CD14-positive monocyte (primary cell): ENCODE measurements at regions not wholly inside any gene's neighbourhood (a gene's known extent, or its start where the extent isn't known, plus 50 kb on each side); places are given as distances from the start of the nearest gene placed in this dataset.

Experiments used
- DNase-seq, 3 donors: peaks; one replicate each; pipeline ENCODE4 v3.0.0-alpha.2; 2011 to 2022
- H2AFZ ChIP-seq: 2 replicates; pipeline ENCODE4 v1.6.0; 2012; ENCODE audit warnings: mild to moderate bottlenecking, low read depth, low read length, inconsistent platforms; ENCODE audit not compliant: insufficient read depth, poor library complexity, severe bottlenecking
- H3K27ac ChIP-seq, 2 donors: 1 replicate in 1 of 2; 2 replicates in 1 of 2; pipeline ENCODE4 v1.5.1; 2012 to 2013; ENCODE audit warnings: low read length in 2 of 2, control low read depth in 1 of 2, inconsistent platforms in 1 of 2, low read depth in 1 of 2, mild to moderate bottlenecking in 1 of 2
- H3K27me3 ChIP-seq, 2 donors: one replicate each; pipeline versions ENCODE4 v1.6.0 to v1.6.1; 2011 to 2013; ENCODE audit warnings: low read length in 2 of 2; ENCODE audit not compliant: control insufficient read depth in 2 of 2, insufficient read depth in 2 of 2
- H3K36me3 ChIP-seq, 2 donors: replicated peaks in 1 of 2; 1 replicate in 1 of 2; 2 replicates in 1 of 2; pipeline versions ENCODE4 v1.5.1 to v1.6.1; 2012 to 2013; ENCODE audit warnings: low read length in 2 of 2, control low read depth in 1 of 2, inconsistent platforms in 1 of 2, mild to moderate bottlenecking in 1 of 2; ENCODE audit not compliant: insufficient read depth in 2 of 2, control insufficient read depth in 1 of 2
- H3K4me1 ChIP-seq, 2 donors: 1 replicate in 1 of 2; 2 replicates in 1 of 2; pipeline versions ENCODE4 v1.5.1 to v1.6.1; 2012 to 2013; ENCODE audit warnings: low read length in 2 of 2, control low read depth in 1 of 2, inconsistent platforms in 1 of 2, mild to moderate bottlenecking in 1 of 2, moderate library complexity in 1 of 2; ENCODE audit not compliant: insufficient read depth in 2 of 2, control insufficient read depth in 1 of 2
- H3K4me2 ChIP-seq: replicated peaks from 2 replicates; pipeline ENCODE3; 2012; ENCODE audit warnings: low read length, moderate library complexity, mild to moderate bottlenecking; ENCODE audit not compliant: poor library complexity, severe bottlenecking; ENCODE audit errors: extremely low read depth
- H3K4me3 ChIP-seq, 3 experiments: fragments of 200-600 bp in 1 of 3; sonication (generic) in 1 of 3; replicated peaks in 1 of 3; 1 replicate in 2 of 3; 2 replicates in 1 of 3; pipeline ENCODE4 v1.5.1; 2011 to 2013; ENCODE audit warnings: low read length in 3 of 3, mild to moderate bottlenecking in 3 of 3, control low read depth in 2 of 3, low read depth in 2 of 3, inconsistent platforms in 1 of 3, moderate library complexity in 1 of 3
- H3K79me2 ChIP-seq: 2 replicates; pipeline ENCODE4 v1.6.0; 2012; ENCODE audit warnings: mild to moderate bottlenecking, control low read depth, inconsistent platforms, low read length, moderate library complexity; ENCODE audit not compliant: insufficient read depth
- H3K9ac ChIP-seq: 2 replicates; pipeline ENCODE4 v1.6.0; 2017; ENCODE audit warnings: low read length, mild to moderate bottlenecking; ENCODE audit not compliant: insufficient read depth, poor library complexity, severe bottlenecking
- H3K9me3 ChIP-seq, 2 donors: replicated peaks in 1 of 2; 1 replicate in 1 of 2; 2 replicates in 1 of 2; pipeline versions ENCODE4 v1.5.1 to v1.6.1; 2012 to 2013; ENCODE audit warnings: low read length in 2 of 2, control low read depth in 1 of 2; ENCODE audit not compliant: control insufficient read depth in 1 of 2, insufficient read depth in 1 of 2
- H4K20me1 ChIP-seq: 2 replicates; pipeline ENCODE4 v1.6.0; 2012; ENCODE audit warnings: mild to moderate bottlenecking, low read length, control low read depth, moderate library complexity; ENCODE audit not compliant: insufficient read depth
- H3K27ac Mint-ChIP-seq, 7 donors: one replicate each; pipeline ENCODE4 v1.8.0; 2020; ENCODE audit warnings: mild to moderate bottlenecking in 7 of 7, mixed read lengths in 7 of 7, moderate library complexity in 6 of 7, inconsistent platforms in 2 of 7
- H3K27me3 Mint-ChIP-seq, 3 donors: one replicate each; pipeline ENCODE4 v1.8.0; 2021 to 2022; ENCODE audit warnings: low read depth in 3 of 3, mild to moderate bottlenecking in 3 of 3, mixed read lengths in 3 of 3, moderate library complexity in 3 of 3, inconsistent platforms in 1 of 3
- H3K36me3 Mint-ChIP-seq, 2 donors: one replicate each; pipeline ENCODE4 v1.8.0; 2020; ENCODE audit warnings: mixed read lengths in 2 of 2, inconsistent platforms in 1 of 2, mild to moderate bottlenecking in 1 of 2
- H3K4me1 Mint-ChIP-seq: one replicate; pipeline ENCODE4 v1.8.0; 2020; ENCODE audit warnings: mild to moderate bottlenecking, mixed read lengths
- H3K4me3 Mint-ChIP-seq, 2 donors: one replicate each; pipeline ENCODE4 v1.8.0; 2020; ENCODE audit warnings: mild to moderate bottlenecking in 2 of 2, mixed read lengths in 2 of 2, moderate library complexity in 1 of 2
- H3K9me3 Mint-ChIP-seq, 7 donors: one replicate each; pipeline ENCODE4 v1.8.0; 2020 to 2022; ENCODE audit warnings: mixed read lengths in 7 of 7, mild to moderate bottlenecking in 6 of 7, moderate library complexity in 6 of 7, inconsistent platforms in 2 of 7
- WGBS: methylation state at CpG from one replicate; pipeline ENCODE4 v1.1.5; 2013; ENCODE audit warnings: missing lambda C conversion rate; ENCODE audit not compliant: insufficient coverage; 5-methylcytosine and 5-hydroxymethylcytosine counted together
- intact Hi-C, 2 donors: fragments of 100-400 bp; cut with micrococcal nuclease; formaldehyde crosslinking; loops; one replicate each; pipeline versions ENCODE4 v1.15.0 to v1.15.1; 2023
- TF ChIP-seq, protein P1 (sequence below): fragments of 200-600 bp; IDR thresholded peaks from one replicate; pipeline ENCODE4 v1.8.0; 2022; ENCODE audit warnings: antibody characterized with exemption, mild to moderate bottlenecking

DNA sequence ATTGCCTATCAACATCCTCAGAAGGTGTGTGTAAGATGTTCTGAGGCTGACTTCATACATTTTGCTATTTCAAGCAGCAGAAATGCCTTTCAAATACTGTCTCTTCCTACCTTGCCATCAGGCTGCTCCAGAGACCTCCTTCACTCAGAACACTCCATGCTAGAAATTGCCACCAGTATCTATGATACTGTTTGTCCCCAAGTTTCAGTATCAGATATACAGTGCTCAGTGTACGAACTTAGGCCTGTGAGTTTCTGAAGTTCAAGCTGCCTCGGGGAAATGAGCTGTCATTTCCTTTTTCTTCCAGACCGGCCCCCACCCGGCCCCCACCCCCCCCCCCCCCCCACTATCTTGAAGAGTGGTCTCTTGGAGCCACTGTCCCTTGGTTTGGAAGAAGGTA lies 373.4 kb upstream of the CHRM2 start:
- no peak for DNase-seq
- H3K27me3 Mint-ChIP-seq, result peaks cover 0 to 2% (median 0%) of the 10 kb centered on the region in 3 donors
- H3K4me1 ChIP-seq, result no peaks in the 10 kb centered on the region
- no peak overlapping the region for H3K9ac ChIP-seq
- H3K4me3 ChIP-seq, result no peak overlapping the region
- no peaks in the 10 kb centered on the region for H3K36me3 Mint-ChIP-seq
- no peak overlapping the region for H3K27ac ChIP-seq
- H4K20me1 ChIP-seq, result no peaks in the 10 kb centered on the region
- intact Hi-C loops, result no loop called here
- no peak overlapping the region for H3K4me2 ChIP-seq
- no peaks in the 10 kb centered on the region for H3K4me1 Mint-ChIP-seq
- no peaks in the 10 kb centered on the region for H3K79me2 ChIP-seq
- H3K9me3 Mint-ChIP-seq, result peaks cover 0 to 7% (median 2%) of the 10 kb centered on the region in 7 donors
- H3K4me3 Mint-ChIP-seq, result no peak overlapping the region
- no peak overlapping the region for H2AFZ ChIP-seq
- no CpG with 5 or more reads among the region's 4 CpGs for WGBS
- peaks cover 3 to 5% of the 10 kb centered on the region in 2 donors for H3K9me3 ChIP-seq
- TF ChIP-seq, protein P1, sequence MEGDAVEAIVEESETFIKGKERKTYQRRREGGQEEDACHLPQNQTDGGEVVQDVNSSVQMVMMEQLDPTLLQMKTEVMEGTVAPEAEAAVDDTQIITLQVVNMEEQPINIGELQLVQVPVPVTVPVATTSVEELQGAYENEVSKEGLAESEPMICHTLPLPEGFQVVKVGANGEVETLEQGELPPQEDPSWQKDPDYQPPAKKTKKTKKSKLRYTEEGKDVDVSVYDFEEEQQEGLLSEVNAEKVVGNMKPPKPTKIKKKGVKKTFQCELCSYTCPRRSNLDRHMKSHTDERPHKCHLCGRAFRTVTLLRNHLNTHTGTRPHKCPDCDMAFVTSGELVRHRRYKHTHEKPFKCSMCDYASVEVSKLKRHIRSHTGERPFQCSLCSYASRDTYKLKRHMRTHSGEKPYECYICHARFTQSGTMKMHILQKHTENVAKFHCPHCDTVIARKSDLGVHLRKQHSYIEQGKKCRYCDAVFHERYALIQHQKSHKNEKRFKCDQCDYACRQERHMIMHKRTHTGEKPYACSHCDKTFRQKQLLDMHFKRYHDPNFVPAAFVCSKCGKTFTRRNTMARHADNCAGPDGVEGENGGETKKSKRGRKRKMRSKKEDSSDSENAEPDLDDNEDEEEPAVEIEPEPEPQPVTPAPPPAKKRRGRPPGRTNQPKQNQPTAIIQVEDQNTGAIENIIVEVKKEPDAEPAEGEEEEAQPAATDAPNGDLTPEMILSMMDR, result no peak
- no peak overlapping the region for H3K27ac Mint-ChIP-seq
- H3K36me3 ChIP-seq, result no peaks in the 10 kb centered on the region
- no peaks in the 10 kb centered on the region for H3K27me3 ChIP-seq

DNA sequence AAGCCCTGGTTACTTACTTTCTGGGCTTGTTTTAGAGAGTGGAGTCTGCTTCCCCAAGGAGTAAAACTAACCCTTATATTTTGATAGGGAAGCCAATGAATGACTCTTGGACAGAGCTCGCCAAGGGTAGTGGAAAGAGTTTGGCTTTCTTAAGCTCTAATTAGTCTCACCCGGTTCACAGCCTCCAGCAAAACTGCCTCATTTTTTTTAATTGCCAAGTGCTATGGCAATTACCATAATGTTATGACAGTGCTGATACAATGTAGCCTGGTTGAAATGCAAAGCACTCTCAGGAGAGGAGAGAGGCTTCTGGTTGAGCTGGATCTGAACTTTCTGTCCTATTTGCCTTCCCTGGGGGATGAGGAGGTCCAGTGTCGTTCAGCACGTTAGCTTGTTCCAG lies 376.1 kb upstream of the CHRM2 start:
- intact Hi-C loops, result no loop called here
- Histone ChIP-seq H3K79me2 (no peaks in the 10 kb centered on the region), H3K27me3 (no peaks in the 10 kb centered on the region), H3K9ac (no peak overlapping the region), H3K4me2 (no peak overlapping the region), H3K9me3 (peaks cover 1 to 5% of the 10 kb centered on the region in 2 donors), H3K27ac (no peak overlapping the region), H3K36me3 (no peaks in the 10 kb centered on the region), H4K20me1 (no peaks in the 10 kb centered on the region), H2AFZ (no peak overlapping the region), H3K4me1 (no peaks in the 10 kb centered on the region), H3K4me3 (no peak overlapping the region)
- Mint-ChIP-seq H3K4me3 (no peak overlapping the region), H3K4me1 (no peaks in the 10 kb centered on the region), H3K27ac (no peak overlapping the region), H3K9me3 (peaks cover 0 to 3% (median 2%) of the 10 kb centered on the region in 7 donors), H3K27me3 (peaks cover 0 to 2% (median 0%) of the 10 kb centered on the region in 3 donors), H3K36me3 (no peaks in the 10 kb centered on the region)
- no peak for DNase-seq
- TF ChIP-seq, protein P1, result no peak
- 75% methylated on average over 2 of the region's 4 CpGs for WGBS
